Loucy (cell line): ENCODE measurements at regions not wholly inside any gene's neighbourhood (a gene's known extent, or its start where the extent isn't known, plus 50 kb on each side); places are given as distances from the start of the nearest gene placed in this dataset.

Source experiments
- CTCF ChIP-seq: fragments of 200-600 bp; sonication (generic); conservative IDR thresholded peaks from 2 replicates; pipeline ENCODE4 v1.5.1; 2014; ENCODE audit warnings: mild to moderate bottlenecking, antibody characterized with exemption, low read length
- EZH2phosphoT487 ChIP-seq: fragments of 200-600 bp; IDR thresholded peaks from 2 replicates; pipeline ENCODE4 v1.6.1; 2018; ENCODE audit warnings: antibody characterized with exemption, mild to moderate bottlenecking, moderate library complexity, borderline replicate concordance

- TF ChIP-seq CTCF (no peak), EZH2phosphoT487 (no peak)
These were observed 384.8 kb downstream of the TMEM121 start for GRCh38 chr14:105911006-105911847.
